SW 1271 (cell line): ENCODE measurements at regions not wholly inside any gene's neighbourhood (a gene's known extent, or its start where the extent isn't known, plus 50 kb on each side); places are given as distances from the start of the nearest gene placed in this dataset.

Experiments
- DNase-seq, 2 experiments: peaks; one replicate each; lab custom pipeline; 2025; lab: John Stamatoyannopoulos, UW

- no peak for DNase-seq
Observed at GRCh38 chr16:51470492-51470891, 319.4 kb upstream of the SALL1 start.

DNA sequence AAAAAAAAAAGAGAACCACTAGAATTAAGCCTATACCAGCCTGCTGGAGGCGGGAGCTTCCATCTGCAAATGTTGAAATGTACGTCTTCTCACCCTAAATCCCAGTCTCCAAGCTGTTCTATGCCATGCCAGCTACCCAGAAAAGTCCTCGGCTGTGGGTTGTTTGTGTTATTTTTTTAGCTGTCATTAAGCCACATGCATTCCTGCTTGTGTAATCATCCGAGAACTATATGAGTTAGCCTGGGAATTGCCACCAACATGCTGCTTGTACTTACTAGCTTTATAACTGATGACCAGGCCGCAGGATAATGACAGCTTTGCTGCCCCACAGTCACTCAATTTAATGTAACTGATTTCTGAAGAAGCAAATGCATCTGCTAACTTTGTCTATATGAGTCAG is 313.9 kb upstream of the SALL1 start:
- no peak for DNase-seq

- no peak for DNase-seq
Observed at GRCh38 chr16:51461255-51461654, 310.2 kb upstream of the SALL1 start.

DNA sequence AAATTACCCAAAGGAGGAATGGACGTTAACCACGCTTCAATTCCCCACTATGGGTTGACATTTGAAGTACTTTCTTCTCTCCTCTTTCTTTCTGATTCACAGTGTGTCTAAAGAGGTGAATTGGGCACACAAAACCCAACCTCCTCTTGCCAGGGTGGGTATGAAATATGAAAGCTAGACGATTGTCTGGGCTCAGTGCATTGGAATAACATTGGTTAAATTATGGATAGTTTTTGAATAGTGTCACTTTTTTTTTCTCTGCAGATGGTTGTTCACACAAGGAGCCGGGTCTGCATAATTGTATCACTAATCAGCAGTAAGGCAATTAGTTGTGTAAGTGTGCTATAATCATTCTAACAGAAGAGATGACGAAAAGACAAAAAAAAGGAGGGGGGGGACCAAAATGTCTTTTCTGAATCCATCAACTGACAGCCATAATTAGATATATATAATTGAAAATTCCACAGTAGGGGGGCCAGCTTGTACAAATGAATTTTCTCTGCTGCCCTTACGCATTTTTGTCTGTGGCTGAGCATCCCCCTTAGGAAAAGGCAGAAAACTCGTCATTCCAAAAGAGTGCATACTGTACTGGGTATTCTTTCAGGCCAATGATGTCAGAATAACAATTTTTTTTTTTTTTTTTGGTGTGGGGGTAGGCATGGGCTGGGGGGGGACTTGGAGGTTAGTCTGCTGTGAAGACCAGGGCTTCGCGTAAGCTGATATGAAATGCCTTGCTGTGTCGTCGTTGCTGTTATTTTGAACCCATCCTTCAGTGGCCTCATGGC is 307.5 kb upstream of the SALL1 start:
- DNase-seq, result no peak

DNA sequence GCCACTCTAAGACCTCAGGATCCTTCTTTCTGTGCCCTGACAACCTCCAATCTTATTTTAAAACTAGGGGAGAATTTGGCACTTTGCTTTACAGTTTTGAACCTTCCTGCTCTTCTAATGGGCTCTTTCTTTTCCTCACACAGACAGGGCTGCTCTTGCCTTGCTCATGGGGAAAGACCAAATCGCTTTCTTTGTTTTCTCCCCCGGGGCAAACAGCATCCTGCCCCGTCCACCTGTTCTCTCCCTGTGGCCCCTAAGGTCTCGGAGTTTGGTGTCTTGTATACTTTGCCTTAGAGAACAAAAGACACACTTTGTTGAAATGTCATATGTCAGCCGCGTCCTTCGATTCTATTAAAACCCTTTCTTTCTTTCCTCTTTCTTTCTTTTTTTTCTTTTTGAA is 306.7 kb upstream of the SALL1 start:
- no peak for DNase-seq

DNA sequence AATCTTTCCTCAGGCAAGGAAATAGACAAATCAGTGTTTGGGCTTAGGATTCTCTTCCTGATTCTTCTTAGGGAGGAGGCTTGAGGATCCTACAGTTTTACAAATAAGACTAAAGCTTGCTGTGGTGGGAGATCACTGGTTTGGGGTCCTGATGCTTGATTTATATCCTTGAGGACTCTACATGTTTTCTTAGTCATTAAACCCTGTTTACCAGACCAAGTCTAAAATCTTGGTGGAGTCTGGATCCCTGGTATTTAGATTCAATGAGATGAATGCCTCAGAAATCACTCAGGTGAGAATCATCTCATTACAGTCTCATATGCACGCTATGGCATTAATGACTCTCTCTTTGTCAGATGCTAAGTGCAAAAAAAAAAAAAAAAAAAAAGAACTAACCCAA is 304.3 kb upstream of the SALL1 start:
- DNase-seq, result no peak

GRCh38 chr16:51453251-51453650 is 302.2 kb upstream of the SALL1 start:
- DNase-seq, result no peak

GRCh38 chr16:51450909-51451308 is 299.8 kb upstream of the SALL1 start:
- DNase-seq, result no peak

- no peak for DNase-seq
Observed at GRCh38 chr16:51450376-51450775, 299.3 kb upstream of the SALL1 start.

GRCh38 chr16:51449441-51449840 is 298.4 kb upstream of the SALL1 start:
- no peak for DNase-seq

- no peak for DNase-seq
Observed at GRCh38 chr16:51445250-51445649, 294.2 kb upstream of the SALL1 start.

- DNase-seq, result no peak
Observed at GRCh38 chr16:51443934-51444333, 292.9 kb upstream of the SALL1 start.

GRCh38 chr16:51442141-51442870 is 291.2 kb upstream of the SALL1 start:
- DNase-seq, result no peak

GRCh38 chr16:51440131-51440889 is 289.2 kb upstream of the SALL1 start:
- DNase-seq, result no peak

DNA sequence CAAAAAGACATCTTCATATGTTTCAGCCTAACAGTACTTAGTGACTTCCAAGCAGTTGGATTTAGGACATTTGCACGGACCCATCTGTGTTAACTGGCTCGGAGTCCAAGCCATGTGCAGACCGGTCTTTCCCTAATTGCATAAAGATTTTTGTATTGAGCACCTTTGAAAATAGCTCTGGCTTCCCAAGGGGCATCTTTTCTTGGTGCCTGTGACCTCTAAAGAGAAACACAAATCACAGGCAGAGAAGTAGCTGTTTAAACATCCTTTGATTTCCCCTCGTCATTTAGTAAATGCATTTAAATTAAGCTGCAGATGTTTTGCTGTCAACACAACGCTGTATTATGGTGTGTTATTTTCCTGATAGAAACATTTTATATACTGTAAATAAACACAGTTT is 288.2 kb upstream of the SALL1 start:
- no peak for DNase-seq

DNA sequence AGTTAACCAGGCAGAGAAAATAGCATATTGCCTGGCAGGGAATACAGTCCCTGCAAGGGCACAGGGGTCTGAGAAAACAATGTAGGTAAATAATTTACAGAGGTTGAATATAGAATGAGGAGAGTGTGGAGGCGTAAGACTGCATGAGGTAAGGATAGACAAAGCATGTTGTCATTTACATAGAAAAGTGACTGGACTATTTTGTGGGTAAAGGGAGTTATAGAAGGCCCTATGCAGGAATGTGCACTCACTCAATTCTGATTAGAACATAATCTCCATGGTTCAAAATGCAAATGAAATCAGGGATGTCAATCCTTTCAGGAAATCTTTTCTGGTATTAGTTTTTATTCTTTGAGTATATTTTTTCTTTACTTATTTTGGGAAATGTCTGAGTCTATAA is 285.7 kb upstream of the SALL1 start:
- no peak for DNase-seq

DNA sequence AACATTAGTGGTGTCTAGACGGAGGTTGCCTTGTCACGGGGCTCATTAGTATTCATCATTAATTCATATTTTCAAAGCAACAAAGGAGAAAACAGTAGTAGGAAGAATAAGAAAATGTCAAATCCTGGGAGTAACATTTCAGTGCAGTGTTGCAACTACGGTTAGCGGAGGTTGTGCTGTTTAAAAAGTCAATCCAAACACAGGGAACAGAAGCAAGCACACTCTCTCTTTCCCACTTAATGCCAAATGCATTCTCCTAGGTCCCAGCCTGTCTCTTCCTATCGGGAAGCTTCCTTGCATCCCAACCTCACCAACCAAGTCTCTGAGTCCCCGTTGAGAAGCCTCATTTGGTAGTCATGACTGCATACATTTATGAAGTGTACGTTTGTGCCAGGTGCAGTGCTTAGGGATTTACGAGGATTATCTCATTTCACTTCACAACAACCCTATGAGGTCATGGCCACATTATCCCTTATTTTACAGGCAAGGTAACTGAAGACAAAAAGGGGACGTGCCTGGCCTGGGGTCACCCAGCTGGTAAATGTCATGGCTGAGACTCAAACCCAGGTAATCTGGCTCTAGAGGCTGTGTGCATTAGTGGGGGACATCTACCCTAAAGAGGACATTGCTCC is 283.6 kb upstream of the SALL1 start:
- DNase-seq, result no peak

DNA sequence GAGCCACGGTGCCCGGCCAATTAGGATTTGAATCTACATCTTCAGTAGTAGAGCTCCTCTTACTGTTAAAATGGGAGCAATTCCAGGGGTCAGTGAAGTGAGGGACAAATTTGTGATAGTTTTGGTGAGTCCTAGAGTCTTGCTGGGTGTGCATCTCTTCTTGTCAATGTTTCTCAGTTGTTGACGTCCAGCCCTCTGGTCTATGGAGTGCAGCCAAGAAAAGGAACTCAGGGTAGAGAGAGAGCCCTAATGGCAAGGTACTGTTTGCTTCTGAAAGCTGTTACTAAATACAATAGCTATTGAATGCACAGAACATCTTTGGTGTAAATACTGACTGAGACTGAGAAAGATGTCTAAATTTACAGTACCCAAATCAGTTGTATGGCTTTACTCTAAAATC is 282.5 kb upstream of the SALL1 start:
- no peak for DNase-seq

GRCh38 chr16:51431517-51432241 is 280.6 kb upstream of the SALL1 start:
- no peak for DNase-seq

GRCh38 chr16:51430716-51431369 is 279.8 kb upstream of the SALL1 start:
- DNase-seq, result no peak

DNA sequence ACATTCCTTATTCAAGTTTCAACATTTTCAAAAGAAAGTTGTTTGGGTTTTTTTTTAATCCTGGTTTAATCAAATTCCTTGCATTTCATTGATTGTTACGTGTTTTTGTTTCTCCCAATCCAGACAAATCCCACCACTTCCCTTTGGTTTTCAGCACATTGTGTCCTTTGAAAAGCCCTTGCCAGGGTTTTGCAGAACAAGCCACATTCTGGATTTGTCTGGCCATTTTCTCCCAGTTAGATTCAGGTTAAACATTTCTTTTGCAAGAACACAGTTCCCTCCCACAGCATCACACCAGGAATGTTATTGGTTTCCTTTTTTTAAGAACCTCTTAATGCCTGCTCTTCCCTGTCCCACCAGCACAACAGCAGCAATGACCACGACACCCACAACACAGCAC is 278.0 kb upstream of the SALL1 start:
- no peak for DNase-seq
